Esophagus squamous epithelium (tissue), 5 donors: ENCODE measurements at regions not wholly inside any gene's neighbourhood (a gene's known extent, or its start where the extent isn't known, plus 50 kb on each side); places are given as distances from the start of the nearest gene placed in this dataset.
"Not testable (repeated sequence)": the region's sequence is repeated elsewhere in the genome, so short reads cannot be mapped to it uniquely, and the experiment has no call there.

Experiments used
- DNase-seq: peaks from one replicate; lab custom pipeline; 2025; lab: John Stamatoyannopoulos, UW
- H3K27ac ChIP-seq, 4 donors: fragments of 200-600 bp; sonication (generic); one replicate each; pipeline ENCODE4 v1.5.1; 2016 to 2019; ENCODE audit warnings: mild to moderate bottlenecking in 1 of 4
- H3K27me3 ChIP-seq, 4 donors: fragments of 200-600 bp; sonication (generic); 1 replicate in 3 of 4; 2 replicates in 1 of 4; pipeline versions ENCODE4 v1.5.1 to v1.6.0; 2017 to 2021; ENCODE audit warnings: antibody characterized with exemption in 1 of 4
- H3K36me3 ChIP-seq, 3 donors: fragments of 200-600 bp; sonication (generic); one replicate each; pipeline ENCODE4 v1.5.1; 2016 to 2019
- H3K4me1 ChIP-seq, 3 donors: fragments of 200-600 bp; sonication (generic); one replicate each; pipeline ENCODE4 v1.5.1; 2017 to 2019
- H3K4me3 ChIP-seq, 4 donors: fragments of 200-600 bp; sonication (generic); 1 replicate in 3 of 4; 2 replicates in 1 of 4; pipeline ENCODE4 v1.5.1; 2016 to 2019; ENCODE audit warnings: mild to moderate bottlenecking in 2 of 4, moderate library complexity in 1 of 4
- H3K9me3 ChIP-seq, 3 donors: fragments of 200-600 bp; sonication (generic); one replicate each; pipeline ENCODE4 v1.5.1; 2016 to 2019
- CTCF ChIP-seq, 6 experiments: fragments of 450-650 bp in 4 of 6; fragments of 200-600 bp in 2 of 6; sonication (generic) in 2 of 6; IDR thresholded peaks; one replicate each; pipeline ENCODE4 v1.5.1; 2016 to 2019; ENCODE audit warnings: antibody characterized with exemption in 6 of 6, mild to moderate bottlenecking in 4 of 6, moderate library complexity in 4 of 6
- POLR2A ChIP-seq, 4 donors: fragments of 450-650 bp; IDR thresholded peaks; one replicate each; pipeline ENCODE4 v1.6.1; 2017; ENCODE audit warnings: antibody characterized with exemption in 4 of 4, mild to moderate bottlenecking in 4 of 4, moderate library complexity in 3 of 4
- WGBS, 2 donors: methylation state at CpG; one replicate each; pipeline ENCODE4 v1.1.5; 2018; 5-methylcytosine and 5-hydroxymethylcytosine counted together
- intact Hi-C: fragments of 100-400 bp; cut with DNase I; formaldehyde crosslinking; loops from one replicate; pipeline ENCODE4 v1.15.0; 2022
- donor health status: DM: yes; HTN: yes; CAD: no.

DNA sequence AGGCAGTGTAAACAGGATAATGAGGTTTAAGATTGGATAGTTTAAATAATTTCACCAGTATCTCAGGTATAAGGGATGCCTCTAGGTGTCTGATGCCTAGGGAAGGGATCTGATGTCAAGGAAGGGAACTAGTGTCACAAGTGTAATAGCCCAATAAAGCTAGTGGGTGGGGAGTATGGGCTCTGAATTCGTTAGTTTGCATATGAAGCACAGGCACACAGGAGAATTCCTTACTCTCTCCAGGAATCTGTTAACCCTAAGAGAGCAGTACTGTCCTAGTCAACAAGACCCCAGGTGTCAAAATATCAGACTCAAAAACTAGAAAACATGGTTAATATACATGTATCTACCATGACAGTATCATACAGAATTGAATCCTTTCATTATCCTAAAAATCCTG lies 352.5 kb upstream of the CYLC2 start:
- Histone ChIP-seq H3K4me3 (no peak overlapping the region), H3K27me3 (no peaks in the 10 kb centered on the region), H3K27ac (no peak overlapping the region), H3K9me3 (no peaks in the 10 kb centered on the region), H3K36me3 (no peaks in the 10 kb centered on the region), H3K4me1 (no peaks in the 10 kb centered on the region)
- no peak for DNase-seq
- TF ChIP-seq POLR2A (IDR thresholded peaks at IDR 0.05) (no peak), CTCF (IDR thresholded peaks at IDR 0.05) (no peak)
- 6 to 11% methylated on average over 1 of the region's 1 CpG for WGBS, 2 donors
- intact Hi-C loops = no loop called here

- Histone ChIP-seq H3K36me3 (no peaks in the 10 kb centered on the region), H3K9me3 (peaks cover 0 to 15% (median 0%) of the 10 kb centered on the region in 3 donors), H3K4me3 (no peak overlapping the region), H3K4me1 (no peaks in the 10 kb centered on the region), H3K27me3 (no peaks in the 10 kb centered on the region), H3K27ac (no peak overlapping the region)
- no peak for DNase-seq
- intact Hi-C loops = no loop called here
- TF ChIP-seq POLR2A (IDR thresholded peaks at IDR 0.05) (no peak), CTCF (IDR thresholded peaks at IDR 0.05) (peak in 1 of 6 experiments; percentile 21)
These were observed 363.6 kb upstream of the CYLC2 start for GRCh38 chr9:102631559-102631958.

DNA sequence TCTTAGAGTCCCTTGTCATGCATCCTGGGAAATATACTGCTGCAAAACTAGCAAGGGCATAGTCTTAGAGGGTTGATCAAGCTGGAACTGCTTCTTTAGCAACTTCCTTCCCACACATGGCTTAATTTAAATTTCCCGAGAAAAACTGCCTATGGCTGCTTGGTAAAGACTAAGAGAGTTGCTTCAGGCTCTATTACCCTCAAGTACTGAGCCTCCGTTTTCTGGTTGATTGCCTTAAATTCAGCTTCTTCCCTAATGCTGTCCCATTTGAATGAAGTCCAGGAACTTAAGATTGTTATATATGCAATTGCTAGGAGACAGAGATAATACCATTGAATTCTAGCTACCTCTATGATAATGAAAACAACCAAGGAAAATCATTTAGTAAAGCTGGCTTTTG lies 385.7 kb upstream of the CYLC2 start:
- TF ChIP-seq CTCF (IDR thresholded peaks at IDR 0.05) = no peak
- no peak for TF ChIP-seq POLR2A (IDR thresholded peaks at IDR 0.05)
- 59 to 84% methylated on average over 2 of the region's 2 CpGs for WGBS, 2 donors
- H3K27ac ChIP-seq = no peak overlapping the region
- H3K4me1 ChIP-seq = no peaks in the 10 kb centered on the region
- no peaks in the 10 kb centered on the region for H3K27me3 ChIP-seq
- intact Hi-C loops = no loop called here
- H3K36me3 ChIP-seq = no peaks in the 10 kb centered on the region
- H3K9me3 ChIP-seq = peaks cover 0 to 10% (median 0%) of the 10 kb centered on the region in 3 donors
- no peak overlapping the region for H3K4me3 ChIP-seq
- DNase-seq = no peak

GRCh38 chr9:102603198-102604195 lies 391.6 kb upstream of the CYLC2 start:
- H3K36me3 ChIP-seq, intact Hi-C loops, H3K4me1 ChIP-seq, H3K27me3 ChIP-seq, DNase-seq, H3K4me3 ChIP-seq, H3K27ac ChIP-seq: not testable (repeated sequence)
- H3K9me3 ChIP-seq = peaks cover 0 to 40% (median 12%) of the 10 kb centered on the region in 3 donors
- 83 to 96% methylated on average over 9 to 10 of the region's 47 CpGs for WGBS, 2 donors

DNA sequence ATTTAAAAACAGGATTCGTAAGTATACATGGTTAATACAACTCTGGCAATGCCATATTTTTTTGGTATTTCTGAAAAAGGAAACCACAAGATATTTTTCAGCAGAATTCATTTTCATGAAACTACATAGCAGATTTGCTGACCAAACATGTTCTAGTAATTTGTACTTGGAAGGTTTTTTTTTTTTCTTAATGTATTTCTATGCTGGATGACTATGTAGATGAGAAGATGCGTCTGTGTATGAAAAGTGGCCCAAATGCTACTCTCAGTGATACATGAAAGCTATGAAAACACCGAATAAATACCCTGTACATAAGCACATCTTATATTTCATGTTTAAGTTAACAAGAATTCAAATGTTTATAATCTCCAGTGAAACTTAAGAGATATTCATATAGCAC lies 400.9 kb upstream of the CYLC2 start:
- Histone ChIP-seq H3K4me1 (no peaks in the 10 kb centered on the region), H3K9me3 (no peaks in the 10 kb centered on the region), H3K4me3 (no peak overlapping the region), H3K27ac (no peak overlapping the region), H3K27me3 (no peaks in the 10 kb centered on the region), H3K36me3 (no peaks in the 10 kb centered on the region)
- DNase-seq = no peak
- TF ChIP-seq CTCF (IDR thresholded peaks at IDR 0.05) (no peak), POLR2A (IDR thresholded peaks at IDR 0.05) (no peak)
- WGBS, 2 donors = 68 to 77% methylated on average over 3 of the region's 3 CpGs
- intact Hi-C loops = no loop called here
